Chondrocyte (in vitro differentiated cells): ENCODE measurements at regions not wholly inside any gene's neighbourhood (a gene's known extent, or its start where the extent isn't known, plus 50 kb on each side); places are given as distances from the start of the nearest gene placed in this dataset.

Source experiments
- DNase-seq: peaks from one replicate; pipeline ENCODE4 v3.0.0; 2021; ENCODE audit warnings: mixed read lengths, low spot score
- H3K27ac Mint-ChIP-seq: one replicate; pipeline ENCODE4 v1.8.0; 2021; ENCODE audit warnings: mild to moderate bottlenecking, moderate library complexity, mixed read lengths; ENCODE audit not compliant: unreplicated experiment
- H3K27me3 Mint-ChIP-seq: 2 replicates; pipeline ENCODE4 v1.8.0; 2021; ENCODE audit warnings: low read depth, mixed read lengths
- H3K36me3 Mint-ChIP-seq: 2 replicates; pipeline ENCODE4 v1.8.0; 2021; ENCODE audit warnings: low read depth, mixed read lengths
- H3K4me1 Mint-ChIP-seq: 2 replicates; pipeline ENCODE4 v1.8.0; 2021; ENCODE audit warnings: low read depth, mild to moderate bottlenecking, mixed read lengths
- H3K4me3 Mint-ChIP-seq: one replicate; pipeline ENCODE4 v1.8.0; 2021; ENCODE audit warnings: mild to moderate bottlenecking, moderate library complexity, mixed read lengths; ENCODE audit not compliant: unreplicated experiment
- H3K9me3 Mint-ChIP-seq: 2 replicates; pipeline ENCODE4 v1.8.0; 2021; ENCODE audit warnings: low read depth, mixed read lengths
- CTCF ChIP-seq: fragments of 200-600 bp; sonication (generic); IDR thresholded peaks from 2 replicates; pipeline ENCODE4 v1.5.0; 2021; ENCODE audit warnings: antibody characterized with exemption, mild to moderate bottlenecking, moderate library complexity

- TF ChIP-seq CTCF = no peak
Measured at GRCh38 chr7:149375234-149376008, 85.4 kb downstream of the ZNF777 start.

DNA sequence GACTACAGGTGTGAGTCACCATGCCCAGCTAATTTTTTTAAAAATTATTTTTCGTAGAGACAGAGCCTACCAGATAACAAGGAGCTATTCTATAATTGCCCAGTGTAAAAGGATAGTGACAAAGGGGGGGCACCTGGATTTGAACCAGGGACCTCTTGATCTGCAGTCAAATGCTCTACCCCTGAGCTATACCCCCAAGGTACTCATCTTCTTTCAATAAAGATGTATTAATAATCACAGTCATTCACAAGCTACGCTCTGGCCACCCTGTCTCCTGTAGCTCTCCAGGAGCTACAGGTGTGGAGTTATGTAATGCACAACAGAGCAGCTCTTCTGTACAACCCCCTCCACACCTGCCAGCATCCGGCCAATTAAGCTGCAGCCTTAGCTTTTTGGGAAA is 83.5 kb downstream of the ZNF777 start:
- H3K4me1 Mint-ChIP-seq = no peaks in the 10 kb centered on the region
- H3K27ac Mint-ChIP-seq = no peak overlapping the region
- H3K4me3 Mint-ChIP-seq = no peak overlapping the region
- H3K27me3 Mint-ChIP-seq = peaks cover 6% of the 10 kb centered on the region
- TF ChIP-seq CTCF = no peak
- DNase-seq = no peak
- H3K9me3 Mint-ChIP-seq = peaks cover 24% of the 10 kb centered on the region
- H3K36me3 Mint-ChIP-seq = no peaks in the 10 kb centered on the region

More at GRCh38 chr7:149375234-149376008, 85.4 kb downstream of the ZNF777 start:
- Mint-ChIP-seq H3K27me3 (peaks cover 6% of the 10 kb centered on the region), H3K4me1 (no peaks in the 10 kb centered on the region), H3K9me3 (peaks cover 22% of the 10 kb centered on the region), H3K4me3 (no peak overlapping the region), H3K27ac (no peak overlapping the region), H3K36me3 (no peaks in the 10 kb centered on the region)
- no peak for DNase-seq

DNA sequence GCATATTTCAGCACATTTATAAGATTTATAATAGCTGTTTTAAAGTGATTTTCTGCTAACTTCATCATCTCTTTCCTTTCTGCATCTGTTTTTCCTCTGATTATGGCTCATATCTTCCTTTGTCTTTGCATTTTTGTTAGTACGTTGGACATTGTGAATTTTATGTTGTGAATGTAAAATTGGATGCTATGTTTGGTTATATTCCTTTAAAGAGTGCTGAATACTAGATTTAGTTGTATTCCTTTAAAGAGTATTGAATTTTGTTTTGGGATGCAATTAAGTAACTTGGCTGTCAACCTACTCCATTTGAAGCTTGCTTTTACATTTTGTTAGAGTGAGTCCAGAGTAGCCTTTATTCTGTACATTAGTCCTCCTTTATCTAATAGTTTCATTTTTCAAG is 81.2 kb downstream of the ZNF777 start:
- Mint-ChIP-seq H3K27ac (no peak overlapping the region), H3K27me3 (no peaks in the 10 kb centered on the region), H3K4me3 (no peak overlapping the region), H3K36me3 (no peaks in the 10 kb centered on the region), H3K9me3 (peaks cover 17% of the 10 kb centered on the region), H3K4me1 (no peaks in the 10 kb centered on the region)
- TF ChIP-seq CTCF = no peak
- no peak for DNase-seq

DNA sequence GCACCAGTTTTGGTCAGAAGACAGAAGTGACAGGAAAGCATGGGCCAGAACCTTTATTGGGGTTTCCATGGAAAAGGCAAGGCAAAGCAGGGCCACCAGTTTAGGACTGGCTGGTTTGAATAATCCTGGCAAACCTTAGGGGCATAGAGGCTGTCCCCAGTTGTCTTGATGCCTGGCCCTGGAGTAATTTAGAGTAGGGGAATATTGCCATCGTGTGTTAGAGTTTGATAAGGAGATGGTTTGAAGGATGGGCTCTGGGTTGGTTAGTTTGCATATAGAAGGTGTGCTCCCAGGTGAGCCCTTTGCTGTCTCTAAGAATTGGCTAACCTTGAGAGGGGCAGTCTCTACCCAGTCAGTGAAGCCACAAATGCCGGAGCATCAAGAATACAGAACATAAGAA is 79.6 kb downstream of the ZNF777 start:
- peaks cover 17% of the 10 kb centered on the region for H3K9me3 Mint-ChIP-seq
- TF ChIP-seq CTCF = peak; percentile 11

More for the DNA sequence above, 79.6 kb downstream of the ZNF777 start:
- H3K27me3 Mint-ChIP-seq = no peaks in the 10 kb centered on the region
- no peak overlapping the region for H3K27ac Mint-ChIP-seq
- no peak overlapping the region for H3K4me3 Mint-ChIP-seq
- no peaks in the 10 kb centered on the region for H3K4me1 Mint-ChIP-seq
- no peaks in the 10 kb centered on the region for H3K36me3 Mint-ChIP-seq
- no peak for DNase-seq
